Endodermal cell (in vitro differentiated cells): ENCODE measurements at regions not wholly inside any gene's neighbourhood (a gene's known extent, or its start where the extent isn't known, plus 50 kb on each side); places are given as distances from the start of the nearest gene placed in this dataset.

ENCODE experiments used
- DNase-seq: peaks from one replicate; pipeline ENCODE4 v3.0.0-alpha.2; 2017
- H3K27ac ChIP-seq: 2 replicates; pipeline ENCODE4 v1.5.1; 2013; ENCODE audit warnings: mild to moderate bottlenecking, low read depth, low read length, moderate library complexity
- H3K27me3 ChIP-seq: 2 replicates; pipeline ENCODE4 v1.6.1; 2013; ENCODE audit warnings: mild to moderate bottlenecking, low read length, moderate library complexity; ENCODE audit not compliant: insufficient read depth, control insufficient read depth, poor library complexity, severe bottlenecking
- H3K36me3 ChIP-seq: 2 replicates; pipeline ENCODE4 v1.7.0; 2013; ENCODE audit warnings: mild to moderate bottlenecking, low read length, moderate library complexity; ENCODE audit not compliant: control insufficient read depth, insufficient read depth
- H3K4me1 ChIP-seq: one replicate; pipeline ENCODE4 v1.7.0; 2013; ENCODE audit warnings: low read length; ENCODE audit not compliant: control insufficient read depth, insufficient read depth
- H3K4me3 ChIP-seq: 2 replicates; pipeline ENCODE4 v1.5.1; 2013; ENCODE audit warnings: mild to moderate bottlenecking, low read length, moderate library complexity
- H3K9ac ChIP-seq: 2 replicates; pipeline ENCODE4 v1.6.1; 2013; ENCODE audit warnings: mild to moderate bottlenecking, low read length, moderate library complexity; ENCODE audit not compliant: poor library complexity, severe bottlenecking; ENCODE audit errors: extremely low read depth
- H3K9me3 ChIP-seq: 2 replicates; pipeline ENCODE4 v1.6.1; 2013; ENCODE audit warnings: mild to moderate bottlenecking, low read length, moderate library complexity; ENCODE audit not compliant: control insufficient read depth
- H3K27ac Mint-ChIP-seq: 2 replicates; pipeline ENCODE4 v1.8.0; 2020; ENCODE audit warnings: mixed read lengths
- H3K27me3 Mint-ChIP-seq: 2 replicates; pipeline ENCODE4 v1.8.0; 2021; ENCODE audit warnings: mild to moderate bottlenecking, mixed read lengths; ENCODE audit not compliant: insufficient read depth
- H3K36me3 Mint-ChIP-seq: 2 replicates; pipeline ENCODE4 v1.8.0; 2020; ENCODE audit warnings: low read depth, mixed read lengths
- H3K4me1 Mint-ChIP-seq: 2 replicates; pipeline ENCODE4 v1.8.0; 2020; ENCODE audit warnings: mixed read lengths
- H3K4me3 Mint-ChIP-seq: 2 replicates; pipeline ENCODE4 v1.8.0; 2020; ENCODE audit warnings: mild to moderate bottlenecking, moderate library complexity, mixed read lengths
- H3K9me3 Mint-ChIP-seq: 2 replicates; pipeline ENCODE4 v1.8.0; 2020; ENCODE audit warnings: mild to moderate bottlenecking, mixed read lengths
- WGBS, 2 experiments: methylation state at CpG; one replicate each; pipeline versions ENCODE4 v1.1.5 to v1.1.7; 2013; ENCODE audit warnings: missing lambda C conversion rate in 2 of 2, mixed read lengths in 1 of 2; ENCODE audit not compliant: insufficient coverage in 1 of 2, insufficient read length in 1 of 2; 5-methylcytosine and 5-hydroxymethylcytosine counted together
- TF ChIP-seq, protein P1 (sequence below): fragments of 200-600 bp; sonication (generic); conservative IDR thresholded peaks from 2 replicates; pipeline ENCODE4 v1.5.0; 2021; ENCODE audit warnings: antibody characterized with exemption, mild to moderate bottlenecking

- no peaks in the 10 kb centered on the region for H3K36me3 ChIP-seq
- 60% methylated on average over 2 of the region's 2 CpGs; no CpG with 5 or more reads in 1 of the 2 experiments for WGBS, 2 experiments
- H3K9ac ChIP-seq = no peak overlapping the region
- Mint-ChIP-seq H3K4me1 (peaks cover 3% of the 10 kb centered on the region), H3K9me3 (no peaks in the 10 kb centered on the region), H3K4me3 (no peak overlapping the region), H3K27me3 (peaks cover 10% of the 10 kb centered on the region), H3K36me3 (no peaks in the 10 kb centered on the region), H3K27ac (no peak overlapping the region)
- H3K27ac ChIP-seq = no peak overlapping the region
- no peak for DNase-seq
- TF ChIP-seq, protein P1, sequence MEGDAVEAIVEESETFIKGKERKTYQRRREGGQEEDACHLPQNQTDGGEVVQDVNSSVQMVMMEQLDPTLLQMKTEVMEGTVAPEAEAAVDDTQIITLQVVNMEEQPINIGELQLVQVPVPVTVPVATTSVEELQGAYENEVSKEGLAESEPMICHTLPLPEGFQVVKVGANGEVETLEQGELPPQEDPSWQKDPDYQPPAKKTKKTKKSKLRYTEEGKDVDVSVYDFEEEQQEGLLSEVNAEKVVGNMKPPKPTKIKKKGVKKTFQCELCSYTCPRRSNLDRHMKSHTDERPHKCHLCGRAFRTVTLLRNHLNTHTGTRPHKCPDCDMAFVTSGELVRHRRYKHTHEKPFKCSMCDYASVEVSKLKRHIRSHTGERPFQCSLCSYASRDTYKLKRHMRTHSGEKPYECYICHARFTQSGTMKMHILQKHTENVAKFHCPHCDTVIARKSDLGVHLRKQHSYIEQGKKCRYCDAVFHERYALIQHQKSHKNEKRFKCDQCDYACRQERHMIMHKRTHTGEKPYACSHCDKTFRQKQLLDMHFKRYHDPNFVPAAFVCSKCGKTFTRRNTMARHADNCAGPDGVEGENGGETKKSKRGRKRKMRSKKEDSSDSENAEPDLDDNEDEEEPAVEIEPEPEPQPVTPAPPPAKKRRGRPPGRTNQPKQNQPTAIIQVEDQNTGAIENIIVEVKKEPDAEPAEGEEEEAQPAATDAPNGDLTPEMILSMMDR = no peak
- H3K4me1 ChIP-seq = no peaks in the 10 kb centered on the region
- no peaks in the 10 kb centered on the region for H3K9me3 ChIP-seq
- H3K4me3 ChIP-seq = no peak overlapping the region
- H3K27me3 ChIP-seq = peaks cover 5% of the 10 kb centered on the region
Observed at GRCh38 chr2:18849841-18850578, 260.6 kb upstream of the NT5C1B start.

- H3K36me3 Mint-ChIP-seq = no peaks in the 10 kb centered on the region
- Histone ChIP-seq H3K4me1 (no peaks in the 10 kb centered on the region), H3K9ac (no peak overlapping the region), H3K4me3 (no peak overlapping the region), H3K27ac (no peak overlapping the region), H3K9me3 (no peaks in the 10 kb centered on the region), H3K27me3 (peaks cover 11% of the 10 kb centered on the region), H3K36me3 (no peaks in the 10 kb centered on the region)
- H3K4me3 Mint-ChIP-seq = no peak overlapping the region
- TF ChIP-seq, protein P1 = no peak
- peaks cover 3% of the 10 kb centered on the region for H3K4me1 Mint-ChIP-seq
- DNase-seq = no peak
- H3K27me3 Mint-ChIP-seq = peaks cover 13% of the 10 kb centered on the region
- H3K9me3 Mint-ChIP-seq = no peaks in the 10 kb centered on the region
- no peak overlapping the region for H3K27ac Mint-ChIP-seq
Observed at GRCh38 chr2:18848646-18849045, 259.3 kb upstream of the NT5C1B start.

- H3K4me1 ChIP-seq = no peaks in the 10 kb centered on the region
- WGBS, 2 experiments = 82 to 89% methylated on average over 1 to 2 of the region's 2 CpGs
- H3K4me3 ChIP-seq = no peak overlapping the region
- H3K36me3 Mint-ChIP-seq = no peaks in the 10 kb centered on the region
- H3K27me3 ChIP-seq = peaks cover 19% of the 10 kb centered on the region
- H3K4me3 Mint-ChIP-seq = no peak overlapping the region
- H3K27ac ChIP-seq = no peak overlapping the region
- no peaks in the 10 kb centered on the region for H3K9me3 Mint-ChIP-seq
- no peak overlapping the region for H3K9ac ChIP-seq
- DNase-seq = no peak
- no peaks in the 10 kb centered on the region for H3K36me3 ChIP-seq
- TF ChIP-seq, protein P1 = no peak
- peaks cover 10% of the 10 kb centered on the region for H3K4me1 Mint-ChIP-seq
- H3K27ac Mint-ChIP-seq = no peak overlapping the region
- no peaks in the 10 kb centered on the region for H3K9me3 ChIP-seq
- peaks cover 26% of the 10 kb centered on the region for H3K27me3 Mint-ChIP-seq
Observed at GRCh38 chr2:18845854-18846445, 256.6 kb upstream of the NT5C1B start.
